ENCODE measurements at regions not wholly inside any gene's neighbourhood (a gene's known extent, or its start where the extent isn't known, plus 50 kb on each side); places are given as distances from the start of the nearest gene placed in this dataset.

DNA sequence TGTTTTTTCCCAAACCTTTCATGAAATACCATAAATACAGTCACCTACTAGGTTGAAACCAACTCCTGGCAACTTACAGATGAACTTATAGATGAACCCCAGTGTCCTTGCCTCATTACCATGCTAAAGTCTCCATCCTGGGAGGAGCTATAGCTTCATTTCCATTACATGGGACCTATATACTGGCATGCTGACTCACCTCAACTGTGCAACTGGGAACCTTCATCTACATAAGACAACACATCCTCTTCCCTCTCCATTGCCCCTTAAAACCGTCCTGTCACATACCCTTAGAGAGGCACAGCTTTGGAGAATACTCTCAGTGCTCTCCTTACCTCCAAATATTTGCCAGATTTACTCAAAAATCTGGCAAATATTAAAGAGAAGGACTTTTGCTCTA, 638.3 kb downstream of the HTR1A start:
- H3K27ac Mint-ChIP-seq, result no peak overlapping the region

DNA sequence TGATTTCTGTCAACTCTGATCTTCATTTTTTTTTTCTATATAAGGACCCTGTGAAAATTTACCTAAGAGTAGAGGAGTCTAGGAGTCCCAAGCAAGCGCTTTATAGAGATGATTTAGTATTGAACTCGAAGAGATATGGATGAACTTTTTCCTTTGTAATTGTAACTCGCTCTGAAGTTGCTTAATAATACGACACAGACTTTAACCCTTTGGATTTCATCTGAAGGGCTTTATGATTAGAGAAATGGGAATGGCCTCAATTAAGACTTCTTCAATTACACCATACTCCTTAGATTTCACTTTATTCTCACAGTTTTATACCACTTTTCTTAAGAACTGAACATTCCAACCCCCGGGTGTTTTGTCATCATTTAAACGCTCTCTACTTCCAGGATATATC, 647.7 kb downstream of the HTR1A start:
- peaks cover 0 to 12% (median 3%) of the 10 kb centered on the region in 7 donors for H3K9me3 Mint-ChIP-seq
- no peak overlapping the region for H3K4me3 Mint-ChIP-seq
- no peak for ATAC-seq (ENCODE audit: low read depth in 2 of 2)
- H3K27me3 Mint-ChIP-seq, result no peaks in the 10 kb centered on the region
- H3K9me3 ChIP-seq (ENCODE audit: control insufficient read depth in 2 of 2, low read length in 2 of 2), result no peaks in the 10 kb centered on the region
- H3K36me3 ChIP-seq (ENCODE audit: control insufficient read depth, insufficient read depth, low read length), result no peaks in the 10 kb centered on the region
- no peak for DNase-seq
- no peaks in the 10 kb centered on the region for H3K4me1 Mint-ChIP-seq
- H3K27ac Mint-ChIP-seq, result no peak overlapping the region
- H3K36me3 Mint-ChIP-seq, result no peaks in the 10 kb centered on the region
- no peaks in the 10 kb centered on the region for H3K27me3 ChIP-seq (ENCODE audit: control insufficient read depth, insufficient read depth, low read length)
- no peaks in the 10 kb centered on the region for H3K4me1 ChIP-seq (ENCODE audit: control insufficient read depth, insufficient read depth, low read length, poor library complexity, severe bottlenecking)
- H3K4me3 ChIP-seq (ENCODE audit: low read depth, low read length), result no peak overlapping the region
- H3K27ac ChIP-seq (ENCODE audit: insufficient read depth, low read length, poor library complexity, severe bottlenecking), result no peak overlapping the region

More for the DNA sequence above, 638.3 kb downstream of the HTR1A start:
- Histone ChIP-seq H3K9me3 (ENCODE audit: control insufficient read depth in 2 of 2, low read length in 2 of 2) (no peaks in the 10 kb centered on the region), H3K4me1 (ENCODE audit: control insufficient read depth, insufficient read depth, low read length, poor library complexity, severe bottlenecking) (no peaks in the 10 kb centered on the region), H3K36me3 (ENCODE audit: control insufficient read depth, insufficient read depth, low read length) (no peaks in the 10 kb centered on the region), H3K27me3 (ENCODE audit: control insufficient read depth, insufficient read depth, low read length) (no peaks in the 10 kb centered on the region), H3K27ac (ENCODE audit: insufficient read depth, low read length, poor library complexity, severe bottlenecking) (no peak overlapping the region), H3K4me3 (ENCODE audit: low read depth, low read length) (no peak overlapping the region)
- Mint-ChIP-seq H3K27me3 (no peaks in the 10 kb centered on the region), H3K4me3 (no peak overlapping the region), H3K9me3 (peaks cover under 1 to 16% (median 3%) of the 10 kb centered on the region in 7 donors), H3K36me3 (no peaks in the 10 kb centered on the region), H3K4me1 (no peaks in the 10 kb centered on the region)
- ATAC-seq (ENCODE audit: low read depth in 2 of 2) (no peak), DNase-seq (no peak)

GRCh38 chr5:63310644-63311043, 651.6 kb downstream of the HTR1A start:
- peaks cover 0 to 12% (median 4%) of the 10 kb centered on the region in 7 donors for H3K9me3 Mint-ChIP-seq
- Histone ChIP-seq H3K4me1 (ENCODE audit: control insufficient read depth, insufficient read depth, low read length, poor library complexity, severe bottlenecking) (no peaks in the 10 kb centered on the region), H3K27me3 (ENCODE audit: control insufficient read depth, insufficient read depth, low read length) (no peaks in the 10 kb centered on the region), H3K36me3 (ENCODE audit: control insufficient read depth, insufficient read depth, low read length) (no peaks in the 10 kb centered on the region), H3K27ac (ENCODE audit: insufficient read depth, low read length, poor library complexity, severe bottlenecking) (no peak overlapping the region), H3K4me3 (ENCODE audit: low read depth, low read length) (no peak overlapping the region), H3K9me3 (ENCODE audit: control insufficient read depth in 2 of 2, low read length in 2 of 2) (no peaks in the 10 kb centered on the region)
- no peaks in the 10 kb centered on the region for H3K36me3 Mint-ChIP-seq
- H3K4me3 Mint-ChIP-seq, result peak overlapping the region in 1 of 4 donors; percentile 44
- no peak for ATAC-seq (ENCODE audit: low read depth in 2 of 2)
- H3K27ac Mint-ChIP-seq, result no peak overlapping the region
- no peak for DNase-seq
- no peaks in the 10 kb centered on the region for H3K4me1 Mint-ChIP-seq
- peaks cover 5% of the 10 kb centered on the region for H3K27me3 Mint-ChIP-seq

- Histone ChIP-seq H3K4me1 (ENCODE audit: control insufficient read depth, insufficient read depth, low read length, poor library complexity, severe bottlenecking) (no peaks in the 10 kb centered on the region), H3K27me3 (ENCODE audit: control insufficient read depth, insufficient read depth, low read length) (no peaks in the 10 kb centered on the region), H3K4me3 (ENCODE audit: low read depth, low read length) (no peak overlapping the region), H3K36me3 (ENCODE audit: control insufficient read depth, insufficient read depth, low read length) (no peaks in the 10 kb centered on the region), H3K9me3 (ENCODE audit: control insufficient read depth in 2 of 2, low read length in 2 of 2) (no peaks in the 10 kb centered on the region), H3K27ac (ENCODE audit: insufficient read depth, low read length, poor library complexity, severe bottlenecking) (no peak overlapping the region)
- Mint-ChIP-seq H3K9me3 (peaks cover 3 to 25% (median 5%) of the 10 kb centered on the region in 7 donors), H3K36me3 (no peaks in the 10 kb centered on the region), H3K27me3 (peaks cover 5% of the 10 kb centered on the region), H3K4me3 (no peak overlapping the region), H3K27ac (no peak overlapping the region), H3K4me1 (no peaks in the 10 kb centered on the region)
- ATAC-seq (ENCODE audit: low read depth in 2 of 2) (no peak), DNase-seq (no peak)
Observed at GRCh38 chr5:63306909-63307308, 655.3 kb downstream of the HTR1A start.

DNA sequence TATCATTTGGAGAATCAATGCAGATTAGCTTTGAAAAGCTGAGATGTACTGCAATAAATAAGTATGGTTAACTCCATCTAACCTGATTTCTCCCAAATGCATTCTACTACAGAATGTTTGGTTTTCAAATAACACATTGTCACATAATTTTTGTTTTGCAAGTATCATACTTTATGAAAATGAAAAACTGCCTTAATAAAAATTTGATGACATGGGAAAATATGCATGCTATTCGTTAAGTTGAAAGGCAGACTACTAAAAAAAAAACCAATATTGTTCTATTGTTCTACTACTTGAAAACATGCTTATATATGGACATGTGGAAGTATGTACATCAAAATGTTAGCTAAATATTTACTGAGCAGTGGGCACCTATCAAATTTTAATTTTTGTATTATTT, 668.9 kb downstream of the HTR1A start:
- no peaks in the 10 kb centered on the region for H3K36me3 Mint-ChIP-seq
- peaks cover 0 to 12% (median 1%) of the 10 kb centered on the region in 7 donors for H3K9me3 Mint-ChIP-seq
- Histone ChIP-seq H3K27ac (ENCODE audit: insufficient read depth, low read length, poor library complexity, severe bottlenecking) (no peak overlapping the region), H3K36me3 (ENCODE audit: control insufficient read depth, insufficient read depth, low read length) (no peaks in the 10 kb centered on the region), H3K27me3 (ENCODE audit: control insufficient read depth, insufficient read depth, low read length) (no peaks in the 10 kb centered on the region), H3K4me3 (ENCODE audit: low read depth, low read length) (no peak overlapping the region), H3K4me1 (ENCODE audit: control insufficient read depth, insufficient read depth, low read length, poor library complexity, severe bottlenecking) (no peaks in the 10 kb centered on the region), H3K9me3 (ENCODE audit: control insufficient read depth in 2 of 2, low read length in 2 of 2) (no peaks in the 10 kb centered on the region)
- no peaks in the 10 kb centered on the region for H3K4me1 Mint-ChIP-seq
- H3K27ac Mint-ChIP-seq, result no peak overlapping the region
- DNase-seq (no peak), ATAC-seq (ENCODE audit: low read depth in 2 of 2) (no peak)
- H3K27me3 Mint-ChIP-seq, result no peaks in the 10 kb centered on the region
- H3K4me3 Mint-ChIP-seq, result no peak overlapping the region

- Mint-ChIP-seq H3K4me1 (no peaks in the 10 kb centered on the region), H3K27ac (no peak overlapping the region), H3K27me3 (no peaks in the 10 kb centered on the region), H3K4me3 (no peak overlapping the region), H3K9me3 (peaks cover 2 to 12% (median 5%) of the 10 kb centered on the region in 7 donors), H3K36me3 (no peaks in the 10 kb centered on the region)
- H3K27ac ChIP-seq (ENCODE audit: insufficient read depth, low read length, poor library complexity, severe bottlenecking), result no peak overlapping the region
- ATAC-seq (ENCODE audit: low read depth in 2 of 2), result no peak
- H3K4me1 ChIP-seq (ENCODE audit: control insufficient read depth, insufficient read depth, low read length, poor library complexity, severe bottlenecking), result no peaks in the 10 kb centered on the region
- H3K36me3 ChIP-seq (ENCODE audit: control insufficient read depth, insufficient read depth, low read length), result no peaks in the 10 kb centered on the region
- no peak for DNase-seq
- H3K4me3 ChIP-seq (ENCODE audit: low read depth, low read length), result no peak overlapping the region
- no peaks in the 10 kb centered on the region for H3K9me3 ChIP-seq (ENCODE audit: control insufficient read depth in 2 of 2, low read length in 2 of 2)
- H3K27me3 ChIP-seq (ENCODE audit: control insufficient read depth, insufficient read depth, low read length), result no peaks in the 10 kb centered on the region
Observed at GRCh38 chr5:63286724-63287123, 675.5 kb downstream of the HTR1A start.

DNA sequence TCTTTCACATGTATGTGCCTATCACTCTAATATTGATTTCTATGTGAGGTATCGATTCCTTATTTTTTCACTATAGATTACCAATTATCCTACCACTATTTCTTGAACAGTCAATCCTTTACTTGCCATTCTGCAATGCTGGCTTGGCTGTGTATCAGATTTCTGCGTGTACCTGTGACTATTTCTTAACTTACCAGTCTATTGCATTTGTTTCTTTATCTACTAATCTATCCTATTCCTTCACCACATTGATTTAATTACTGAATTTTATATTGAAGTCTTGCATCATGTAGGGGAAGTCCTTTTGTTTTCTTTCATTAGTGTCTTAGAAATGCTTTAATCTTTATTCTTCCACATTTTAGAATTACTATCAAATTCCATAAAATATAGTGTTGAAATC, 684.8 kb downstream of the LRRC70 start:
- Histone ChIP-seq H3K9me3 (ENCODE audit: control insufficient read depth in 2 of 2, low read length in 2 of 2) (no peaks in the 10 kb centered on the region), H3K4me3 (ENCODE audit: low read depth, low read length) (no peak overlapping the region), H3K4me1 (ENCODE audit: control insufficient read depth, insufficient read depth, low read length, poor library complexity, severe bottlenecking) (no peaks in the 10 kb centered on the region), H3K27me3 (ENCODE audit: control insufficient read depth, insufficient read depth, low read length) (no peaks in the 10 kb centered on the region), H3K27ac (ENCODE audit: insufficient read depth, low read length, poor library complexity, severe bottlenecking) (no peak overlapping the region), H3K36me3 (ENCODE audit: control insufficient read depth, insufficient read depth, low read length) (no peaks in the 10 kb centered on the region)
- H3K4me3 Mint-ChIP-seq, result no peak overlapping the region
- peaks cover 0 to 16% (median 4%) of the 10 kb centered on the region in 7 donors for H3K9me3 Mint-ChIP-seq
- H3K27me3 Mint-ChIP-seq, result no peaks in the 10 kb centered on the region
- no peaks in the 10 kb centered on the region for H3K36me3 Mint-ChIP-seq
- ATAC-seq (ENCODE audit: low read depth in 2 of 2), result no peak
- no peaks in the 10 kb centered on the region for H3K4me1 Mint-ChIP-seq
- no peak overlapping the region for H3K27ac Mint-ChIP-seq
- DNase-seq, result no peak

DNA sequence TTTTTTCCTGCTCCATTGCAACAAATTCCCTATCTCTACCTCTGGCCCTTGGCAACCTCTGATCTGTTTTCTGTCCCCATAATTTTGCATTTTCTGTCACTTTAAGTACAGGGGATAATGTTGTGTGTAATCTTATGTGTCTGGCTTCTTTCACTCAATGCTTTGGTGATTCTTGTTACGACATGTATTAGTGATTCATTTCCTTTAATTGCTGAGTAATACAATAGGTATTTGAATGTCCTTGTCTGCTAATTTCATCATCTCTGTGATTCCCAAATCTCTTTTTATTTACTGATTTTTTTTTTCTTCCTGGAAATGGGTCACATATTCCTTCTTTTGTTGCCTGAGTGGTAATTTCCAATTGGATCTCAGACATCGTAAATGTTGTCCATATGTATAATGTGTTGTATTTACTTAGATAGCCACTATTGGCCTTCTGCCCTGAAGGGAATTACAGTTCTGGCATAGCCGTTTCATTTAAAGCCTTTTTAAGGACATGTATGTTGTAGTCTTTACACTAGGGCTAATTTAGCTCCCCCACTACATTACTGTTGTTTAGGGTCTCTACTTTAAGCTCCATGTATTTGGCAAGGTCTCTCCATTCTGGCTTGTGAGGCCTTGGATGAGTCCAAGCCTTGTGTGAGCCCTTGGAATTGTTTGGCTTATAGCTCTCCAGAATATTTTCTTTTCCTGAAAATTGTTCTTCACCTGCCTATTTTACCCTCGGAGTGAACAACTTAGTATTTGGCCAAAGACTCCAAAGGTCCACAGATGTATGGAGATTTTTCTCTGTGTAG, 683.8 kb downstream of the LRRC70 start:
- peaks cover 0 to 15% (median 4%) of the 10 kb centered on the region in 7 donors for H3K9me3 Mint-ChIP-seq
- DNase-seq, result no peak
- Histone ChIP-seq H3K36me3 (ENCODE audit: control insufficient read depth, insufficient read depth, low read length) (no peaks in the 10 kb centered on the region), H3K4me3 (ENCODE audit: low read depth, low read length) (no peak overlapping the region), H3K9me3 (ENCODE audit: control insufficient read depth in 2 of 2, low read length in 2 of 2) (no peaks in the 10 kb centered on the region), H3K27me3 (ENCODE audit: control insufficient read depth, insufficient read depth, low read length) (no peaks in the 10 kb centered on the region), H3K27ac (ENCODE audit: insufficient read depth, low read length, poor library complexity, severe bottlenecking) (no peak overlapping the region), H3K4me1 (ENCODE audit: control insufficient read depth, insufficient read depth, low read length, poor library complexity, severe bottlenecking) (no peaks in the 10 kb centered on the region)
- no peak for ATAC-seq (ENCODE audit: low read depth in 2 of 2)
- no peaks in the 10 kb centered on the region for H3K27me3 Mint-ChIP-seq
- H3K36me3 Mint-ChIP-seq, result no peaks in the 10 kb centered on the region
- H3K4me3 Mint-ChIP-seq, result no peak overlapping the region
- H3K4me1 Mint-ChIP-seq, result no peaks in the 10 kb centered on the region
- no peak overlapping the region for H3K27ac Mint-ChIP-seq
